SH-SY5Y (cell line): ENCODE measurements at regions not wholly inside any gene's neighbourhood (a gene's known extent, or its start where the extent isn't known, plus 50 kb on each side); places are given as distances from the start of the nearest gene placed in this dataset.

Experiments
- GATA2 ChIP-seq: IDR thresholded peaks from 2 replicates; pipeline ENCODE4 v1.6.1; 2011; ENCODE audit warnings: mild to moderate bottlenecking, low read depth, low read length
- GATA3 ChIP-seq: IDR thresholded peaks from 2 replicates; pipeline ENCODE4 v1.6.1; 2011; ENCODE audit warnings: low read depth, mild to moderate bottlenecking, low read length, moderate library complexity

- TF ChIP-seq GATA3 = no peak
- TF ChIP-seq GATA2 = no peak
Measured at GRCh38 chr1:80806431-80806830, 994.3 kb upstream of the ADGRL2 start.
